H1 (cell line): ENCODE measurements at regions not wholly inside any gene's neighbourhood (a gene's known extent, or its start where the extent isn't known, plus 50 kb on each side); places are given as distances from the start of the nearest gene placed in this dataset.

ENCODE experiments used
- CTCF ChIA-PET: fragments of 300-600 bp; sonication (Branson Sonifier 250); formaldehyde crosslinking; loops from one replicate; lab custom pipeline; 2021; ENCODE audit not compliant: partially characterized antibody; lab: Charles Lee
- POLR2A ChIA-PET: fragments of 300-600 bp; sonication (Branson Sonifier 250); formaldehyde crosslinking; loops from one replicate; lab custom pipeline; 2021; ENCODE audit warnings: inconsistent platforms; ENCODE audit not compliant: partially characterized antibody; lab: Charles Lee
- DNase-seq, 2 experiments: peaks; one replicate each; pipeline versions ENCODE4 v3.0.0 to v3.0.0-alpha.2; 2010 to 2022; ENCODE audit warnings: low spot score in 2 of 2, low read depth in 1 of 2, mixed read lengths in 1 of 2
- FAIRE-seq: peaks from 2 replicates; lab custom pipeline; 2011; peaks lifted over from hg19 to GRCh38; lab: Jason Lieb, UNC
- H2AFZ ChIP-seq: 2 replicates; pipeline ENCODE4 v1.8.1; 2012; ENCODE audit warnings: low read length, inconsistent platforms
- H2AK5ac ChIP-seq: 2 replicates; pipeline ENCODE4 v1.6.1; 2013; ENCODE audit warnings: low read depth, low read length
- H2BK120ac ChIP-seq: replicated peaks from 2 replicates; pipeline ENCODE3; 2013; ENCODE audit warnings: low read depth, low read length, inconsistent platforms
- H2BK12ac ChIP-seq: 2 replicates; pipeline ENCODE4 v1.6.1; 2013; ENCODE audit warnings: low read depth, low read length
- H2BK15ac ChIP-seq: 2 replicates; pipeline ENCODE4 v1.6.1; 2013; ENCODE audit warnings: low read length
- H2BK20ac ChIP-seq: 2 replicates; pipeline ENCODE4 v1.6.1; 2013; ENCODE audit warnings: low read length
- H2BK5ac ChIP-seq: 2 replicates; pipeline ENCODE4 v1.6.1; 2013; ENCODE audit warnings: low read depth, low read length
- H3K14ac ChIP-seq: 2 replicates; pipeline ENCODE4 v1.6.1; 2013; ENCODE audit warnings: inconsistent platforms; ENCODE audit not compliant: insufficient read length
- H3K18ac ChIP-seq: 2 replicates; pipeline ENCODE4 v1.6.1; 2013; ENCODE audit warnings: low read length; ENCODE audit errors: extremely low read depth
- H3K23ac ChIP-seq: 2 replicates; pipeline ENCODE4 v1.6.1; 2013; ENCODE audit warnings: inconsistent platforms; ENCODE audit not compliant: insufficient read length
- H3K23me2 ChIP-seq: 2 replicates; pipeline ENCODE4 v1.6.1; 2013; ENCODE audit warnings: low read depth, low read length
- H3K27ac ChIP-seq: 2 replicates; pipeline ENCODE4 v1.6.1; 2011; ENCODE audit warnings: low read depth, low read length, inconsistent platforms
- H3K27me3 ChIP-seq, 4 experiments: replicated peaks in 1 of 4; 1 replicate in 1 of 4; 2 replicates in 3 of 4; pipeline versions ENCODE4 v1.6.1 to v1.8.1; 2011 to 2013; ENCODE audit warnings: low read length in 3 of 4, mild to moderate bottlenecking in 3 of 4, inconsistent platforms in 2 of 4, mixed read lengths in 2 of 4, moderate library complexity in 1 of 4; ENCODE audit not compliant: control insufficient read depth in 3 of 4, insufficient read depth in 3 of 4; ENCODE audit errors: extremely low read depth in 1 of 4
- H3K36me3 ChIP-seq, 4 experiments: 2 replicates each; pipeline versions ENCODE4 v1.6.1 to v1.8.1; 2011 to 2013; ENCODE audit warnings: mild to moderate bottlenecking in 4 of 4, low read length in 3 of 4, moderate library complexity in 2 of 4, control low read depth in 1 of 4, inconsistent platforms in 1 of 4; ENCODE audit not compliant: insufficient read depth in 4 of 4, control insufficient read depth in 2 of 4
- H3K4ac ChIP-seq: replicated peaks from 2 replicates; pipeline ENCODE3; 2013; ENCODE audit warnings: low read length, low read depth, mixed read lengths, inconsistent platforms; ENCODE audit not compliant: insufficient read length
- H3K4me1 ChIP-seq, 4 experiments: replicated peaks in 1 of 4; 1 replicate in 1 of 4; 2 replicates in 3 of 4; pipeline versions ENCODE4 v1.6.1 to v1.8.1; 2011 to 2013; ENCODE audit warnings: low read length in 3 of 4, inconsistent platforms in 2 of 4, mixed read lengths in 1 of 4; ENCODE audit not compliant: insufficient read depth in 4 of 4, control insufficient read depth in 3 of 4
- H3K4me2 ChIP-seq, 2 experiments: 2 replicates each; pipeline versions ENCODE4 v1.6.1 to v1.8.1; 2011 to 2013; ENCODE audit warnings: low read depth in 2 of 2, low read length in 2 of 2, control low read depth in 1 of 2, inconsistent platforms in 1 of 2, mild to moderate bottlenecking in 1 of 2; ENCODE audit not compliant: insufficient read depth in 1 of 2
- H3K4me3 ChIP-seq, 4 experiments: fragments of 200-600, 300-600 bp in 1 of 4; sonication (generic), shearing (Covaris generic), sonication (Bioruptor Twin) in 1 of 4; 2 replicates each; pipeline versions ENCODE4 v1.5.1 to v1.8.1; 2011 to 2016; ENCODE audit warnings: low read length in 4 of 4, low read depth in 3 of 4, control low read depth in 2 of 4, inconsistent platforms in 2 of 4, mild to moderate bottlenecking in 2 of 4, mixed read lengths in 1 of 4, moderate library complexity in 1 of 4; ENCODE audit not compliant: insufficient read depth in 2 of 4; ENCODE audit errors: extremely low read depth in 1 of 4
- H3K56ac ChIP-seq: replicated peaks from 2 replicates; pipeline ENCODE3; 2013; ENCODE audit warnings: low read depth, mild to moderate bottlenecking, mixed read lengths, low read length, inconsistent platforms; ENCODE audit not compliant: insufficient read length
- H3K79me1 ChIP-seq: 2 replicates; pipeline ENCODE4 v1.6.1; 2013; ENCODE audit warnings: low read depth, low read length, control low read depth
- H3K79me2 ChIP-seq, 2 experiments: 2 replicates each; pipeline versions ENCODE4 v1.6.1 to v1.8.1; 2012 to 2013; ENCODE audit warnings: low read length in 2 of 2, mild to moderate bottlenecking in 2 of 2, inconsistent platforms in 1 of 2; ENCODE audit not compliant: insufficient read depth in 2 of 2, control insufficient read depth in 1 of 2
- H3K9ac ChIP-seq, 4 experiments: replicated peaks in 1 of 4; 1 replicate in 1 of 4; 2 replicates in 3 of 4; pipeline versions ENCODE4 v1.6.1 to v1.8.1; 2011 to 2013; ENCODE audit warnings: low read depth in 3 of 4, low read length in 3 of 4, control low read depth in 2 of 4, mild to moderate bottlenecking in 2 of 4, moderate library complexity in 2 of 4, inconsistent platforms in 1 of 4; ENCODE audit errors: extremely low read depth in 1 of 4
- H3K9me3 ChIP-seq, 2 experiments: 2 replicates each; pipeline versions ENCODE4 v1.6.1 to v1.8.1; 2012 to 2013; ENCODE audit warnings: mild to moderate bottlenecking in 2 of 2, moderate library complexity in 2 of 2, control low read depth in 1 of 2, inconsistent platforms in 1 of 2, low read depth in 1 of 2, low read length in 1 of 2, mixed read lengths in 1 of 2; ENCODE audit not compliant: insufficient read depth in 2 of 2
- H4K20me1 ChIP-seq, 2 experiments: replicated peaks in 1 of 2; 2 replicates each; pipeline versions ENCODE3 to v1.8.1; 2011 to 2013; ENCODE audit warnings: inconsistent platforms in 2 of 2, low read length in 2 of 2, mild to moderate bottlenecking in 1 of 2; ENCODE audit not compliant: insufficient read depth in 2 of 2, control insufficient read depth in 1 of 2
- H4K5ac ChIP-seq: 2 replicates; pipeline ENCODE4 v1.6.1; 2013; ENCODE audit warnings: low read length, low read depth, mixed read lengths, inconsistent platforms; ENCODE audit not compliant: insufficient read length
- H4K8ac ChIP-seq: 2 replicates; pipeline ENCODE4 v1.8.0; 2013; ENCODE audit warnings: mild to moderate bottlenecking, moderate library complexity, low read length, inconsistent platforms; ENCODE audit not compliant: insufficient read depth; ENCODE audit errors: extremely low read depth
- H4K91ac ChIP-seq: replicated peaks from 2 replicates; pipeline ENCODE3; 2013; ENCODE audit warnings: low read length, mixed read lengths, inconsistent platforms; ENCODE audit not compliant: insufficient read length
- CBX8 ChIP-seq: fragments of 300-800, 300-1000 bp; sonication (generic); IDR thresholded peaks from 2 replicates; pipeline ENCODE4 v1.7.1; 2016; ENCODE audit warnings: low read depth, low read length, borderline replicate concordance
- FOSL1 ChIP-seq: IDR thresholded peaks from 2 replicates; pipeline ENCODE4 v1.6.1; 2011; ENCODE audit warnings: mild to moderate bottlenecking, low read depth, low read length, moderate library complexity; ENCODE audit not compliant: insufficient read depth
- KDM1A ChIP-seq: fragments of 200-600, 300-600 bp; sonication (generic); IDR thresholded peaks from 2 replicates; pipeline ENCODE4 v1.7.1; 2016; ENCODE audit warnings: mild to moderate bottlenecking, low read length, borderline replicate concordance
- KDM4A ChIP-seq: IDR thresholded peaks from one replicate; pipeline ENCODE4 v1.7.1; 2012; ENCODE audit warnings: low read depth, mild to moderate bottlenecking, moderate library complexity, low read length, inconsistent platforms; ENCODE audit not compliant: severe bottlenecking
- POLR2A ChIP-seq, 2 experiments: IDR thresholded peaks; 1 replicate in 1 of 2; 2 replicates in 1 of 2; pipeline ENCODE4 v1.6.1; 2011; ENCODE audit warnings: low read depth in 2 of 2, low read length in 2 of 2, mild to moderate bottlenecking in 2 of 2; ENCODE audit errors: control extremely low read depth in 1 of 2
- RNF2 ChIP-seq: fragments of 200-900, 300-1000 bp; sonication (generic); IDR thresholded peaks from 2 replicates; pipeline ENCODE4 v1.7.1; 2016; ENCODE audit warnings: borderline replicate concordance, low read depth, mild to moderate bottlenecking, antibody characterized with exemption, low read length; ENCODE audit not compliant: poor library complexity, severe bottlenecking; ENCODE audit errors: missing control alignments
- SIX5 ChIP-seq: IDR thresholded peaks from 2 replicates; pipeline ENCODE4 v1.6.1; 2011; ENCODE audit warnings: mild to moderate bottlenecking, low read depth, low read length
- SRF ChIP-seq: IDR thresholded peaks from 2 replicates; pipeline ENCODE4 v1.6.1; 2011; ENCODE audit warnings: mild to moderate bottlenecking, low read depth, low read length, moderate library complexity
- TAF7 ChIP-seq: optimal IDR thresholded peaks from 2 replicates; pipeline ENCODE3; 2011; ENCODE audit warnings: low read depth, mild to moderate bottlenecking, inconsistent platforms, low read length, moderate library complexity, borderline replicate concordance
- WGBS, 2 experiments: shearing (Covaris generic) in 1 of 2; methylation state at CpG; one replicate each; pipeline versions ENCODE4 v1.1.6 to v1.1.7; 2013 to 2015; ENCODE audit warnings: low lambda C conversion rate in 2 of 2, mixed read lengths in 2 of 2, inconsistent platforms in 1 of 2, low coverage in 1 of 2, missing lambda C conversion rate in 1 of 2; ENCODE audit not compliant: insufficient replicate concordance in 2 of 2, insufficient coverage in 1 of 2, insufficient read length in 1 of 2; ENCODE audit errors: extremely low coverage in 1 of 2, missing lambda C conversion rate in 1 of 2; 5-methylcytosine and 5-hydroxymethylcytosine counted together
- TF ChIP-seq, protein P1 (sequence below): IDR thresholded peaks from 2 replicates; pipeline ENCODE4 v1.6.1; 2011; ENCODE audit warnings: low read depth, mild to moderate bottlenecking, low read length; ENCODE audit not compliant: insufficient read depth

DNA sequence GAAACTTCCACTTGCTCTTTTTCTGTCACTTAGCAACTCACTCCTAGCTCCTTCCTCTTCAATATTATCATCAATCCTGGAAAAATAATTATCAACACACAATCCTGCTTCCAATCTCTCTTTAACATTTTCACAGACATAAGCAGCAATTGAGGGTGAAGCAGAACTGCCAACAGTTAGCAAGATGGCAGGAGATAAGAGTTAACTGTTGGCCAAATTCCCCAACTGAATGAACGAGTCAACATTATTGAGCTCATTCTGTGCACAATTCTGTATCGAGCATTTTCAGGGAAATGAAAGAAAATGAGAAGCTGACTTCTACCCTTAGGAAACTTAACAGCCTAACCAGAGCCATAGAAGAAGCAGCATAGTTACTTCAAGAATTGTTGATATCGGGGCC is 152.0 kb downstream of the KCNA5 start:
- Histone ChIP-seq H3K23ac (no peak overlapping the region), H2BK120ac (no peak overlapping the region), H3K27ac (no peak overlapping the region), H4K5ac (no peak overlapping the region), H3K14ac (no peak overlapping the region), H3K79me1 (no peaks in the 10 kb centered on the region), H2BK12ac (no peak overlapping the region), H3K4me1 (no peaks in the 10 kb centered on the region; a peak in 2 of 7 replicates), H3K79me2 (no peaks in the 10 kb centered on the region), H3K18ac (no peak overlapping the region), H4K8ac (no peak overlapping the region), H4K91ac (no peak overlapping the region), H2BK5ac (no peak overlapping the region), H3K9me3 (no peaks in the 10 kb centered on the region), H3K36me3 (no peaks in the 10 kb centered on the region), H3K23me2 (no peaks in the 10 kb centered on the region), H3K4ac (no peak overlapping the region), H2BK15ac (no peak overlapping the region), H2AK5ac (no peak overlapping the region), H3K9ac (no peak overlapping the region), H3K4me2 (no peak overlapping the region), H4K20me1 (no peaks in the 10 kb centered on the region), H3K56ac (no peak overlapping the region), H2AFZ (no peak overlapping the region), H2BK20ac (no peak overlapping the region), H3K4me3 (no peak overlapping the region), H3K27me3 (no peaks in the 10 kb centered on the region; a peak in 1 of 7 replicates)
- no peak for TF ChIP-seq POLR2A (IDR thresholded peaks at IDR 0.05; ENCODE audit: control extremely low read depth in 1 of 2, low read depth in 2 of 2, low read length in 2 of 2)
- no peak for TF ChIP-seq RNF2
- TF ChIP-seq TAF7, result no peak
- TF ChIP-seq KDM4A, result no peak
- no peak for TF ChIP-seq SIX5
- TF ChIP-seq KDM1A, result no peak
- no peak for TF ChIP-seq FOSL1
- TF ChIP-seq SRF, result no peak
- TF ChIP-seq CBX8, result no peak
- TF ChIP-seq, protein P1, sequence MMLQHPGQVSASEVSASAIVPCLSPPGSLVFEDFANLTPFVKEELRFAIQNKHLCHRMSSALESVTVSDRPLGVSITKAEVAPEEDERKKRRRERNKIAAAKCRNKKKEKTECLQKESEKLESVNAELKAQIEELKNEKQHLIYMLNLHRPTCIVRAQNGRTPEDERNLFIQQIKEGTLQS, result no peak
- CTCF ChIA-PET, result interaction anchor here (0.9 to 9.4 kb wide), 5 partner anchors 11 to 255 kb away, joined by 3 to 112 read pairs (median 3); partner anchors contain the start of gene NTF3
- no peak for DNase-seq
- WGBS, 2 experiments, result 96% methylated on average over 3 of the region's 3 CpGs; no CpG with 5 or more reads in 1 of the 2 experiments
- POLR2A ChIA-PET, result no interaction called here
- FAIRE-seq, result no peak
